A549 (cell line): ENCODE measurements at regions not wholly inside any gene's neighbourhood (a gene's known extent, or its start where the extent isn't known, plus 50 kb on each side); places are given as distances from the start of the nearest gene placed in this dataset.

Experiments
- CTCF ChIP-seq: fragments of >200 bp; sonication (Bioruptor Twin); formaldehyde crosslinking; IDR thresholded peaks from 3 replicates; pipeline ENCODE4 v1.5.1; 2016
- MAZ ChIP-seq: fragments of 150-350 bp; IDR thresholded peaks from 2 replicates; pipeline ENCODE4 v1.6.1; 2014; ENCODE audit warnings: antibody characterized with exemption, low read depth, low read length, borderline replicate concordance
- PHF8 ChIP-seq: fragments of 200-600 bp; sonication (generic); IDR thresholded peaks from 2 replicates; pipeline ENCODE4 v1.6.1; 2016; ENCODE audit warnings: low read depth, mild to moderate bottlenecking, antibody characterized with exemption, moderate library complexity, borderline replicate concordance

DNA sequence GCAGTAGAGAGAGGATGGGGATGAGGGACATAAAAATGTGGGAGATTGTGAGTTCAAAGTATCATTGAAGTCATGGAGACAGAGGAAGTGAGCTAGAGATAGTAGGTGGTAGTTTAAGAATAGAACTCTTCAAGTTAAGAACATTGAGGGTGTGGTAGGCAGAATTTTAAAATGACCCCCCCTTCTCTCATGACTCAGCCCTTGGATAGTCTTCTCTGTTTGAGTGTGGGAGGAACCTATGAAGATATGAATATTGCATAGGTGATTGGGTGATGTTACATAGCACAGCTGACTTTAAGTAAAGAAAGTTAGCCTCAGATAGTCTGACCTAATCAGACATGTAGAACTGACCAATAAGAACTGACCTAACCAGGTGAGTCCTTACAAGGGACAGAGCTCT lies 418.6 kb downstream of the FOXO1 start:
- TF ChIP-seq CTCF (no peak), MAZ (no peak), PHF8 (no peak)
